MM.1S (cell line): ENCODE measurements at regions not wholly inside any gene's neighbourhood (a gene's known extent, or its start where the extent isn't known, plus 50 kb on each side); places are given as distances from the start of the nearest gene placed in this dataset.

Experiments used
- EZH2 ChIP-seq: fragments of 300-600 bp; sonication (generic); optimal IDR thresholded peaks from 2 replicates; pipeline ENCODE3; 2017; ENCODE audit warnings: low read depth, mild to moderate bottlenecking, antibody characterized with exemption, low read length, mixed read lengths
- EZH2phosphoT487 ChIP-seq: fragments of 300-600 bp; sonication (generic); IDR thresholded peaks from 2 replicates; pipeline ENCODE4 v1.6.1; 2018; ENCODE audit warnings: antibody characterized with exemption, low read length
- TF ChIP-seq, protein P1 (sequence below): fragments of 300-600 bp; sonication (generic); IDR thresholded peaks from 2 replicates; pipeline ENCODE4 v1.5.1; 2016; ENCODE audit warnings: antibody characterized with exemption, low read length, mixed read lengths

DNA sequence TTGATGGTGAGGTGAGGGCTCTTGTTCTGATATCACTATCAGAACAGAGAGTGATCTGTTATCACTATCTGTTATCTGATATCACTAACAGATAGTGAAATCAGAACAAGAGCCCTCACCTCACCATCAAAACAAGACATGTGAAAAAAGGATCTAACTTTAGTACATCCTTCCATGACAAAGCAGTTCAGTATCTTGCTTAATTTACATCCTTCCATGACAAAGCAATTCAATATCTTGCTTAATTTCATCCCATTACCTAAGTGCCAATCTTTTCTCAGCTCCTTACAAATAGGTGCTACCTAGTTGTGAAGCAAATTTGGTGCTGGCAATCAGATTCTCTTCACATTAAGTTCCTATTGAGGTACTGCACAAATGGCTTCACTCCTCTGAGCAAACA lies 1865.6 kb upstream of the FLRT2 start:
- TF ChIP-seq, protein P1, sequence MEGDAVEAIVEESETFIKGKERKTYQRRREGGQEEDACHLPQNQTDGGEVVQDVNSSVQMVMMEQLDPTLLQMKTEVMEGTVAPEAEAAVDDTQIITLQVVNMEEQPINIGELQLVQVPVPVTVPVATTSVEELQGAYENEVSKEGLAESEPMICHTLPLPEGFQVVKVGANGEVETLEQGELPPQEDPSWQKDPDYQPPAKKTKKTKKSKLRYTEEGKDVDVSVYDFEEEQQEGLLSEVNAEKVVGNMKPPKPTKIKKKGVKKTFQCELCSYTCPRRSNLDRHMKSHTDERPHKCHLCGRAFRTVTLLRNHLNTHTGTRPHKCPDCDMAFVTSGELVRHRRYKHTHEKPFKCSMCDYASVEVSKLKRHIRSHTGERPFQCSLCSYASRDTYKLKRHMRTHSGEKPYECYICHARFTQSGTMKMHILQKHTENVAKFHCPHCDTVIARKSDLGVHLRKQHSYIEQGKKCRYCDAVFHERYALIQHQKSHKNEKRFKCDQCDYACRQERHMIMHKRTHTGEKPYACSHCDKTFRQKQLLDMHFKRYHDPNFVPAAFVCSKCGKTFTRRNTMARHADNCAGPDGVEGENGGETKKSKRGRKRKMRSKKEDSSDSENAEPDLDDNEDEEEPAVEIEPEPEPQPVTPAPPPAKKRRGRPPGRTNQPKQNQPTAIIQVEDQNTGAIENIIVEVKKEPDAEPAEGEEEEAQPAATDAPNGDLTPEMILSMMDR, result no peak
- no peak for TF ChIP-seq EZH2phosphoT487
- TF ChIP-seq EZH2, result no peak
